CD14-positive monocyte (primary cell): ENCODE measurements at regions not wholly inside any gene's neighbourhood (a gene's known extent, or its start where the extent isn't known, plus 50 kb on each side); places are given as distances from the start of the nearest gene placed in this dataset.

Experiments
- DNase-seq, 3 donors: peaks; one replicate each; pipeline ENCODE4 v3.0.0-alpha.2; 2011 to 2022
- H2AFZ ChIP-seq: 2 replicates; pipeline ENCODE4 v1.6.0; 2012; ENCODE audit warnings: mild to moderate bottlenecking, low read depth, low read length, inconsistent platforms; ENCODE audit not compliant: insufficient read depth, poor library complexity, severe bottlenecking
- H3K27ac ChIP-seq, 2 donors: 1 replicate in 1 of 2; 2 replicates in 1 of 2; pipeline ENCODE4 v1.5.1; 2012 to 2013; ENCODE audit warnings: low read length in 2 of 2, control low read depth in 1 of 2, inconsistent platforms in 1 of 2, low read depth in 1 of 2, mild to moderate bottlenecking in 1 of 2
- H3K27me3 ChIP-seq, 2 donors: one replicate each; pipeline versions ENCODE4 v1.6.0 to v1.6.1; 2011 to 2013; ENCODE audit warnings: low read length in 2 of 2; ENCODE audit not compliant: control insufficient read depth in 2 of 2, insufficient read depth in 2 of 2
- H3K36me3 ChIP-seq, 2 donors: replicated peaks in 1 of 2; 1 replicate in 1 of 2; 2 replicates in 1 of 2; pipeline versions ENCODE4 v1.5.1 to v1.6.1; 2012 to 2013; ENCODE audit warnings: low read length in 2 of 2, control low read depth in 1 of 2, inconsistent platforms in 1 of 2, mild to moderate bottlenecking in 1 of 2; ENCODE audit not compliant: insufficient read depth in 2 of 2, control insufficient read depth in 1 of 2
- H3K4me1 ChIP-seq, 2 donors: 1 replicate in 1 of 2; 2 replicates in 1 of 2; pipeline versions ENCODE4 v1.5.1 to v1.6.1; 2012 to 2013; ENCODE audit warnings: low read length in 2 of 2, control low read depth in 1 of 2, inconsistent platforms in 1 of 2, mild to moderate bottlenecking in 1 of 2, moderate library complexity in 1 of 2; ENCODE audit not compliant: insufficient read depth in 2 of 2, control insufficient read depth in 1 of 2
- H3K4me2 ChIP-seq: replicated peaks from 2 replicates; pipeline ENCODE3; 2012; ENCODE audit warnings: low read length, moderate library complexity, mild to moderate bottlenecking; ENCODE audit not compliant: poor library complexity, severe bottlenecking; ENCODE audit errors: extremely low read depth
- H3K4me3 ChIP-seq, 3 experiments: fragments of 200-600 bp in 1 of 3; sonication (generic) in 1 of 3; replicated peaks in 1 of 3; 1 replicate in 2 of 3; 2 replicates in 1 of 3; pipeline ENCODE4 v1.5.1; 2011 to 2013; ENCODE audit warnings: low read length in 3 of 3, mild to moderate bottlenecking in 3 of 3, control low read depth in 2 of 3, low read depth in 2 of 3, inconsistent platforms in 1 of 3, moderate library complexity in 1 of 3
- H3K79me2 ChIP-seq: 2 replicates; pipeline ENCODE4 v1.6.0; 2012; ENCODE audit warnings: mild to moderate bottlenecking, control low read depth, inconsistent platforms, low read length, moderate library complexity; ENCODE audit not compliant: insufficient read depth
- H3K9ac ChIP-seq: 2 replicates; pipeline ENCODE4 v1.6.0; 2017; ENCODE audit warnings: low read length, mild to moderate bottlenecking; ENCODE audit not compliant: insufficient read depth, poor library complexity, severe bottlenecking
- H3K9me3 ChIP-seq, 2 donors: replicated peaks in 1 of 2; 1 replicate in 1 of 2; 2 replicates in 1 of 2; pipeline versions ENCODE4 v1.5.1 to v1.6.1; 2012 to 2013; ENCODE audit warnings: low read length in 2 of 2, control low read depth in 1 of 2; ENCODE audit not compliant: control insufficient read depth in 1 of 2, insufficient read depth in 1 of 2
- H4K20me1 ChIP-seq: 2 replicates; pipeline ENCODE4 v1.6.0; 2012; ENCODE audit warnings: mild to moderate bottlenecking, low read length, control low read depth, moderate library complexity; ENCODE audit not compliant: insufficient read depth
- H3K27ac Mint-ChIP-seq, 7 donors: one replicate each; pipeline ENCODE4 v1.8.0; 2020; ENCODE audit warnings: mild to moderate bottlenecking in 7 of 7, mixed read lengths in 7 of 7, moderate library complexity in 6 of 7, inconsistent platforms in 2 of 7
- H3K27me3 Mint-ChIP-seq, 3 donors: one replicate each; pipeline ENCODE4 v1.8.0; 2021 to 2022; ENCODE audit warnings: low read depth in 3 of 3, mild to moderate bottlenecking in 3 of 3, mixed read lengths in 3 of 3, moderate library complexity in 3 of 3, inconsistent platforms in 1 of 3
- H3K36me3 Mint-ChIP-seq, 2 donors: one replicate each; pipeline ENCODE4 v1.8.0; 2020; ENCODE audit warnings: mixed read lengths in 2 of 2, inconsistent platforms in 1 of 2, mild to moderate bottlenecking in 1 of 2
- H3K4me1 Mint-ChIP-seq: one replicate; pipeline ENCODE4 v1.8.0; 2020; ENCODE audit warnings: mild to moderate bottlenecking, mixed read lengths
- H3K4me3 Mint-ChIP-seq, 2 donors: one replicate each; pipeline ENCODE4 v1.8.0; 2020; ENCODE audit warnings: mild to moderate bottlenecking in 2 of 2, mixed read lengths in 2 of 2, moderate library complexity in 1 of 2
- H3K9me3 Mint-ChIP-seq, 7 donors: one replicate each; pipeline ENCODE4 v1.8.0; 2020 to 2022; ENCODE audit warnings: mixed read lengths in 7 of 7, mild to moderate bottlenecking in 6 of 7, moderate library complexity in 6 of 7, inconsistent platforms in 2 of 7
- WGBS: methylation state at CpG from one replicate; pipeline ENCODE4 v1.1.5; 2013; ENCODE audit warnings: missing lambda C conversion rate; ENCODE audit not compliant: insufficient coverage; 5-methylcytosine and 5-hydroxymethylcytosine counted together
- intact Hi-C, 2 donors: fragments of 100-400 bp; cut with micrococcal nuclease; formaldehyde crosslinking; loops; one replicate each; pipeline versions ENCODE4 v1.15.0 to v1.15.1; 2023
- TF ChIP-seq, protein P1 (sequence below): fragments of 200-600 bp; IDR thresholded peaks from one replicate; pipeline ENCODE4 v1.8.0; 2022; ENCODE audit warnings: antibody characterized with exemption, mild to moderate bottlenecking

DNA sequence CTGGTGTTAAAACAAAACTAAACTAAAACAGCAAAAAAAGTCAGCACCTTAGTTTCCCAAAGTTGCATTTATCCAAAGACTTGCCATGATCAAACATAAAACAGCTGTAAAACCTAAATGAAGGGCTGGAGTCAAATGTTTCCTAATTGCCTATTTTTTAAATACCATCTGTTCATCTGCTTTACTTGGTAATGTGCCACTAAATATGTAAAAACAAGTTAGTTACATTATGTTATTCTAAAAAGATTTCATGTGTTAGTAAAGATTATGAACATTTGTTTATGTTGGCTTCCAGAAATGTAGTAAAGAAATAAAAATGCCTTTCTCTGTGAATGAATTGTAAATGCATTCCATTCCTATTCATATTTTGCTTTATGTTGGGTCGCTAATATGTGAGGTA is 977.8 kb downstream of the FSTL5 start:
- intact Hi-C loops: no loop called here
- H2AFZ ChIP-seq: no peak overlapping the region
- H3K9ac ChIP-seq: no peak overlapping the region
- no peaks in the 10 kb centered on the region for H3K27me3 ChIP-seq
- no CpG with 5 or more reads among the region's 1 CpG for WGBS
- H3K4me2 ChIP-seq: no peak overlapping the region
- no peaks in the 10 kb centered on the region for H3K9me3 Mint-ChIP-seq
- H3K4me3 ChIP-seq: no peak overlapping the region
- no peaks in the 10 kb centered on the region for H3K27me3 Mint-ChIP-seq
- no peaks in the 10 kb centered on the region for H3K36me3 Mint-ChIP-seq
- H3K9me3 ChIP-seq: no peaks in the 10 kb centered on the region
- no peak overlapping the region for H3K27ac Mint-ChIP-seq
- no peaks in the 10 kb centered on the region for H4K20me1 ChIP-seq
- no peaks in the 10 kb centered on the region for H3K79me2 ChIP-seq
- no peak overlapping the region for H3K27ac ChIP-seq
- no peaks in the 10 kb centered on the region for H3K4me1 ChIP-seq
- H3K4me3 Mint-ChIP-seq: no peak overlapping the region
- no peaks in the 10 kb centered on the region for H3K36me3 ChIP-seq
- H3K4me1 Mint-ChIP-seq: no peaks in the 10 kb centered on the region
- TF ChIP-seq, protein P1, sequence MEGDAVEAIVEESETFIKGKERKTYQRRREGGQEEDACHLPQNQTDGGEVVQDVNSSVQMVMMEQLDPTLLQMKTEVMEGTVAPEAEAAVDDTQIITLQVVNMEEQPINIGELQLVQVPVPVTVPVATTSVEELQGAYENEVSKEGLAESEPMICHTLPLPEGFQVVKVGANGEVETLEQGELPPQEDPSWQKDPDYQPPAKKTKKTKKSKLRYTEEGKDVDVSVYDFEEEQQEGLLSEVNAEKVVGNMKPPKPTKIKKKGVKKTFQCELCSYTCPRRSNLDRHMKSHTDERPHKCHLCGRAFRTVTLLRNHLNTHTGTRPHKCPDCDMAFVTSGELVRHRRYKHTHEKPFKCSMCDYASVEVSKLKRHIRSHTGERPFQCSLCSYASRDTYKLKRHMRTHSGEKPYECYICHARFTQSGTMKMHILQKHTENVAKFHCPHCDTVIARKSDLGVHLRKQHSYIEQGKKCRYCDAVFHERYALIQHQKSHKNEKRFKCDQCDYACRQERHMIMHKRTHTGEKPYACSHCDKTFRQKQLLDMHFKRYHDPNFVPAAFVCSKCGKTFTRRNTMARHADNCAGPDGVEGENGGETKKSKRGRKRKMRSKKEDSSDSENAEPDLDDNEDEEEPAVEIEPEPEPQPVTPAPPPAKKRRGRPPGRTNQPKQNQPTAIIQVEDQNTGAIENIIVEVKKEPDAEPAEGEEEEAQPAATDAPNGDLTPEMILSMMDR: no peak
- no peak for DNase-seq

DNA sequence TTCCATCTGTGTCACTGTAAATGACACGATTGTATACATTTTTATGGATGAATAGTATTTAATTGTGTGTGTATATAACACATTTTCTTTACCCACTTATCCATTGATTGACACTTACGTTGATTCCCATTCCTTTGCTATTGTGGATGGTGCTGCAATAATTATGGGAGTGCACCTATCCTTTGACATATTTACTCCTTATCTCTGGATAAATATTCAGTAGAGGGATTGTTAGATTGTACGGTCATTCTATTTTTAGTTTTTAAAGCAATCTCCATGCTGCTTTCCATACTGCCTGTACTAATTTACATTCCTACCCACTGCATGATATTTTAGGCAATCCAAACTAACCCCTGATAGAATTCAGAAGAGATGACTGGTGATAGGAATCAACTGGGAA is 980.1 kb downstream of the FSTL5 start:
- no peak for DNase-seq
- Histone ChIP-seq H4K20me1 (no peaks in the 10 kb centered on the region), H3K36me3 (no peaks in the 10 kb centered on the region), H3K9me3 (no peaks in the 10 kb centered on the region), H2AFZ (no peak overlapping the region), H3K4me2 (no peak overlapping the region), H3K9ac (no peak overlapping the region), H3K4me1 (no peaks in the 10 kb centered on the region), H3K4me3 (no peak overlapping the region), H3K27ac (no peak overlapping the region), H3K79me2 (no peaks in the 10 kb centered on the region), H3K27me3 (no peaks in the 10 kb centered on the region)
- intact Hi-C loops: no loop called here
- Mint-ChIP-seq H3K36me3 (no peaks in the 10 kb centered on the region), H3K27me3 (no peaks in the 10 kb centered on the region), H3K9me3 (peaks cover 0 to 3% (median 0%) of the 10 kb centered on the region in 7 donors), H3K27ac (no peak overlapping the region), H3K4me3 (no peak overlapping the region), H3K4me1 (no peaks in the 10 kb centered on the region)
- TF ChIP-seq, protein P1: no peak
- no CpG with 5 or more reads among the region's 3 CpGs for WGBS
